SU-DHL-6 (cell line): ENCODE measurements at regions not wholly inside any gene's neighbourhood (a gene's known extent, or its start where the extent isn't known, plus 50 kb on each side); places are given as distances from the start of the nearest gene placed in this dataset.

Experiments used
- H2AFZ ChIP-seq: fragments of 200-600 bp; sonication (generic); 2 replicates; pipeline ENCODE4 v1.6.1; 2014; ENCODE audit warnings: low read depth, mild to moderate bottlenecking, moderate library complexity, mixed read lengths, antibody characterized with exemption, low read length; ENCODE audit not compliant: severe bottlenecking
- H3F3A ChIP-seq: fragments of 200-600 bp; shearing (Covaris generic); 2 replicates; pipeline ENCODE4 v1.6.0; 2016; ENCODE audit warnings: antibody characterized with exemption, mild to moderate bottlenecking; ENCODE audit not compliant: insufficient read depth
- H3K27ac ChIP-seq: fragments of 200-600 bp; sonication (generic); 2 replicates; pipeline ENCODE4 v1.5.1; 2016; ENCODE audit warnings: low read depth, mild to moderate bottlenecking, low read length, moderate library complexity, mixed read lengths
- H3K27me3 ChIP-seq: fragments of 200-600 bp; sonication (generic), shearing (Covaris generic); 2 replicates; pipeline ENCODE4 v1.6.0; 2014; ENCODE audit warnings: mild to moderate bottlenecking, low read length
- H3K36me3 ChIP-seq: fragments of 200-600 bp; sonication (generic); 2 replicates; pipeline ENCODE4 v1.6.1; 2014; ENCODE audit warnings: mild to moderate bottlenecking, low read length, mixed read lengths
- H3K4me2 ChIP-seq: fragments of 300-600, 200-600 bp; shearing (Covaris generic), sonication (generic); 2 replicates; pipeline ENCODE4 v1.6.0; 2014; ENCODE audit warnings: low read length, low read depth, mild to moderate bottlenecking; ENCODE audit not compliant: poor library complexity, severe bottlenecking
- H3K4me3 ChIP-seq: fragments of 200-600 bp; sonication (generic); 2 replicates; pipeline ENCODE4 v1.5.1; 2014; ENCODE audit warnings: antibody characterized with exemption, low read length, mild to moderate bottlenecking, mixed read lengths; ENCODE audit not compliant: insufficient read depth, poor library complexity, severe bottlenecking
- H3K79me2 ChIP-seq: fragments of 200-600 bp; sonication (generic); 2 replicates; pipeline ENCODE4 v1.6.1; 2014; ENCODE audit warnings: mild to moderate bottlenecking, low read length, moderate library complexity; ENCODE audit not compliant: insufficient read depth
- H3K9ac ChIP-seq: fragments of 200-600 bp; sonication (generic); 2 replicates; pipeline ENCODE4 v1.7.0; 2014; ENCODE audit warnings: mild to moderate bottlenecking, low read length
- H3K9me2 ChIP-seq: fragments of 200-600 bp; sonication (generic); replicated peaks from 2 replicates; pipeline ENCODE4 v1.6.1; 2014; ENCODE audit warnings: low read length; ENCODE audit not compliant: insufficient read depth
- H3K9me3 ChIP-seq: fragments of 200-600 bp; sonication (generic); 2 replicates; pipeline ENCODE4 v1.6.1; 2014; ENCODE audit warnings: low read length, mixed read lengths; ENCODE audit not compliant: insufficient read depth
- H4K20me1 ChIP-seq: fragments of 200-600 bp; sonication (generic); 2 replicates; pipeline ENCODE4 v1.6.1; 2014; ENCODE audit warnings: low read depth, mild to moderate bottlenecking, antibody characterized with exemption, low read length, moderate library complexity, mixed read lengths
- CTCF ChIP-seq: fragments of 200-600 bp; sonication (generic); IDR thresholded peaks from one replicate; pipeline ENCODE4 v1.5.1; 2017; ENCODE audit warnings: antibody characterized with exemption, mild to moderate bottlenecking, low read length, moderate library complexity; ENCODE audit not compliant: insufficient read depth, poor library complexity, severe bottlenecking
- EZH2phosphoT487 ChIP-seq: fragments of 200-600 bp; sonication (generic), shearing (Covaris generic); conservative IDR thresholded peaks from 2 replicates; pipeline ENCODE4 v1.6.1; 2018; ENCODE audit warnings: mild to moderate bottlenecking, antibody characterized with exemption, low read length, moderate library complexity, mixed read lengths

DNA sequence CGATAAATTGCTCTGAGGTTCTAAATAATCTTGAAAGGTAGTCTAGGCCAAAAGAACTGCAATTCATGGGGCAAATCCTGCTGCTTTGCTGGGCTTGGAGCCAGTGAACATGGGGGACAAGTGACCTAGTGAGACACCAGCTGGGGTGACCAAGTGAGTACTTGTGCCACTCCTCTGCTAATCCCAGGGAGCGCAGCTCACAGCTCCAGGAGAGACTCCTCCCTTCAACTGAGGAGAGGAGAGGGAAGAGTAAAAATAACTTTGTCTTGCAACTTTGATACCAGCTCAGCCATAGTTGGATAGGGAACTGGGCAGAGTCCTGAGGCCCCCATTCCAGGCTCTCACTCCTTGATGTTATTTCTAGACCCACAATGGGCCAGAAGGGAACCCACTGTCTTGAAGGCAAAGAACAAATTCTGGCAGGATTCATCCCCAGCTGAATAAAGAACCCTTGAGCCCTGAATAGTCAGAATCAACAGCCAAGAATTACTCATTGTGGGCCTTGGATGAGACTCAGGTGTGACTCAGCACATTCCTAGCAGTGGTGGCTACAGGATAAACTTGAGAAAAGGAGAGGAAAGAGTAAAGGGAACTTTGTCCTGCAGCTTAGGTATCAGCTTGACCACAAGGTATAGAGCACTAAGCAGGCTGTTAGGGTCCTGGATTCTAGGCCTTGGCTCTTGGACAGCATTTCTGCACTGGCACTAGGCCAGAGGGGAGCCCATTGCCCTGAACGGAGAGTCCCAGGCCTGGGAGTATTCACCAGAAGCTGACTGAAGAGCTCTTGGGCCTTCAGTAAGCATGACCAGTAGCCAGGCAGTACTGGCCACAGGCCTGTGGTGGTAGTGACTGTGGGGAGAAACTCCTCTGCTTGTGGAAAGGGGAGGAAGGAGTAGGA lies 288.3 kb upstream of the CDH18 start:
- Histone ChIP-seq H3K36me3 (no peaks in the 10 kb centered on the region), H4K20me1 (no peaks in the 10 kb centered on the region), H3K79me2 (no peaks in the 10 kb centered on the region), H3K27ac (no peak overlapping the region), H2AFZ (no peak overlapping the region), H3K9ac (no peak overlapping the region), H3F3A (no peaks in the 10 kb centered on the region), H3K4me3 (no peak overlapping the region), H3K27me3 (no peaks in the 10 kb centered on the region), H3K9me2 (no peaks in the 10 kb centered on the region), H3K9me3 (peaks cover 11% of the 10 kb centered on the region; the same call in 1 of the 2 replicates), H3K4me2 (no peak overlapping the region)
- no peak for TF ChIP-seq EZH2phosphoT487
- no peak for TF ChIP-seq CTCF

DNA sequence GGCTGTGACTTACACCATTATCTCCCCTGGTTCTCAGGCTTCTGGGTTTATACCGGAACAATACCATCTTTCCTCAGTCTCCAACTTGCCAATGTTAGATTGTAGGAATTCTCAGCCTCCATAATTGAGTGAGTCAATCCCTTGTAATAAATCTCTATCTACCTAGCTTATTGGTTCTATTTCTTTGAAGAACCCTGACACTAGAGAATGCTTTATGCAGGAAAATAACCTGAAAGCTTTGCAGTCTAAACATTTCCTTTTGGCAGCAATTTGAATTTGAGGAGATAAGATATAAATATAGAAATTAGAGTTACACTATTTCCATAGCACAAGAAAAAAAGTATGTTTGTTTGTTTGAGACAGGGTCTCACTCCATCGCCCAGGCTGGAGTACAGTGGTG lies 278.1 kb upstream of the CDH18 start:
- Histone ChIP-seq H3K36me3 (no peaks in the 10 kb centered on the region), H3F3A (no peaks in the 10 kb centered on the region), H3K9ac (no peak overlapping the region), H3K27ac (no peak overlapping the region), H3K27me3 (no peaks in the 10 kb centered on the region), H3K79me2 (no peaks in the 10 kb centered on the region), H3K4me2 (no peak overlapping the region), H2AFZ (peak overlapping the region; percentile 34), H3K9me3 (peaks cover 11% of the 10 kb centered on the region; the same call in 1 of the 2 replicates), H4K20me1 (no peaks in the 10 kb centered on the region), H3K9me2 (no peaks in the 10 kb centered on the region), H3K4me3 (no peak overlapping the region)
- TF ChIP-seq CTCF = no peak
- TF ChIP-seq EZH2phosphoT487 = no peak

DNA sequence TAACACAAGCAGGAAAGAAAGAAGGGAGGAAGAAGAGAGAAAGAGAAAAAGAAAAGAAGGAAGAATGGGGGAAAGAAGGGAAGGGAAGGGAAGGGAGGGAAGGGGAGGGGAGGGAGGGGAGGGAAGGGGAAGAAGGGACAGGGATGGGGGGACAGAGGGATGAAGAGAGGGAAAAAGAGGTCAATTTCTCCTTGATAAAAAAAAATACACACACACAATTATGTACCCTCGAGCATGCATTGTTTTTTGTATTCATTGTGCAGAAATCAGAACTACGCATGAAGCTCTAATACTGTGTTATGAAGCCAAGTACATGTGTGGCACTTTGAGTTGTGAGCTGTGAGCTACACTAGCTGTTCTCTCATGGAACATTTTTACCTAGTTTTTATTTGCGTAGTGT lies 274.9 kb upstream of the CDH18 start:
- no peak overlapping the region for H3K27ac ChIP-seq
- no peaks in the 10 kb centered on the region for H3K27me3 ChIP-seq
- H3K79me2 ChIP-seq = no peaks in the 10 kb centered on the region
- no peaks in the 10 kb centered on the region for H3F3A ChIP-seq
- H3K9me3 ChIP-seq = peaks cover 2% of the 10 kb centered on the region; the same call in 1 of the 2 replicates
- no peak overlapping the region for H3K4me3 ChIP-seq
- TF ChIP-seq EZH2phosphoT487 = no peak
- TF ChIP-seq CTCF = no peak
- no peak overlapping the region for H3K9ac ChIP-seq
- no peak overlapping the region for H3K4me2 ChIP-seq
- H2AFZ ChIP-seq = no peak overlapping the region
- H4K20me1 ChIP-seq = no peaks in the 10 kb centered on the region
- no peaks in the 10 kb centered on the region for H3K36me3 ChIP-seq
- no peaks in the 10 kb centered on the region for H3K9me2 ChIP-seq
